RPMI8226 (cell line): ENCODE measurements at regions not wholly inside any gene's neighbourhood (a gene's known extent, or its start where the extent isn't known, plus 50 kb on each side); places are given as distances from the start of the nearest gene placed in this dataset.

Experiments used
- DNase-seq: peaks from one replicate; pipeline ENCODE4 v3.0.0-alpha.2; 2015

GRCh38 chr5:118257066-118257465 is 731.3 kb downstream of the DTWD2 start:
- no peak for DNase-seq

- DNase-seq, result no peak
These were observed 734.9 kb downstream of the DTWD2 start for GRCh38 chr5:118253225-118254061.

- DNase-seq, result no peak
These were observed 739.0 kb downstream of the DTWD2 start for GRCh38 chr5:118249386-118249785.

- no peak for DNase-seq
These were observed 740.9 kb downstream of the DTWD2 start for GRCh38 chr5:118247458-118247857.

GRCh38 chr5:118243613-118244012 is 744.7 kb downstream of the DTWD2 start:
- no peak for DNase-seq

- DNase-seq, result no peak
These were observed 745.3 kb downstream of the DTWD2 start for GRCh38 chr5:118243068-118243467.

- DNase-seq, result no peak
These were observed 752.1 kb downstream of the DTWD2 start for GRCh38 chr5:118236108-118236849.

- no peak for DNase-seq
These were observed 754.7 kb downstream of the DTWD2 start for GRCh38 chr5:118233606-118234005.

- no peak for DNase-seq
These were observed 759.9 kb downstream of the DTWD2 start for GRCh38 chr5:118228489-118228888.

GRCh38 chr5:118224546-118224945 is 763.8 kb downstream of the DTWD2 start:
- no peak for DNase-seq

GRCh38 chr5:118220556-118221195 is 767.7 kb downstream of the DTWD2 start:
- no peak for DNase-seq

GRCh38 chr5:118211606-118212005 is 776.7 kb downstream of the DTWD2 start:
- no peak for DNase-seq

GRCh38 chr5:118208031-118208453 is 780.3 kb downstream of the DTWD2 start:
- DNase-seq, result no peak

GRCh38 chr5:118199801-118200200 is 788.5 kb downstream of the DTWD2 start:
- no peak for DNase-seq

GRCh38 chr5:118196229-118196628 is 792.1 kb downstream of the DTWD2 start:
- DNase-seq, result no peak

GRCh38 chr5:118195211-118195610 is 793.1 kb downstream of the DTWD2 start:
- no peak for DNase-seq

GRCh38 chr5:118193194-118193905 is 795.0 kb downstream of the DTWD2 start:
- DNase-seq, result no peak

GRCh38 chr5:118185018-118185417 is 803.3 kb downstream of the DTWD2 start:
- no peak for DNase-seq

GRCh38 chr5:118176146-118176545 is 812.2 kb downstream of the DTWD2 start:
- DNase-seq, result no peak

- no peak for DNase-seq
These were observed 813.7 kb downstream of the DTWD2 start for GRCh38 chr5:118174671-118175070.

GRCh38 chr5:118173340-118173739 is 815.0 kb downstream of the DTWD2 start:
- no peak for DNase-seq

GRCh38 chr5:118165619-118166018 is 822.7 kb downstream of the DTWD2 start:
- DNase-seq, result no peak

- no peak for DNase-seq
These were observed 832.2 kb downstream of the DTWD2 start for GRCh38 chr5:118156181-118156580.
